Small intestine (tissue), 7 donors: ENCODE measurements at regions not wholly inside any gene's neighbourhood (a gene's known extent, or its start where the extent isn't known, plus 50 kb on each side); places are given as distances from the start of the nearest gene placed in this dataset.
"Not testable (repeated sequence)": the region's sequence is repeated elsewhere in the genome, so short reads cannot be mapped to it uniquely, and the experiment has no call there.

Source experiments
- DNase-seq, 2 donors: peaks; one replicate each; pipeline versions ENCODE4 v3.0.0 to v3.0.0-alpha.2; 2013
- FAIRE-seq: peaks from 2 replicates; lab custom pipeline; 2012; peaks lifted over from hg19 to GRCh38; lab: Jason Lieb, UNC
- H3K27ac ChIP-seq, 3 donors: one replicate each; pipeline ENCODE4 v1.5.1; 2013; ENCODE audit warnings: low read length in 2 of 3, mild to moderate bottlenecking in 2 of 3, control low read depth in 1 of 3, inconsistent platforms in 1 of 3, low read depth in 1 of 3, moderate library complexity in 1 of 3
- H3K27me3 ChIP-seq, 3 donors: one replicate each; pipeline ENCODE4 v1.6.1; 2013; ENCODE audit warnings: low read length in 3 of 3, inconsistent platforms in 1 of 3; ENCODE audit not compliant: control insufficient read depth in 3 of 3, insufficient read depth in 3 of 3
- H3K36me3 ChIP-seq, 3 donors: one replicate each; pipeline ENCODE4 v1.6.1; 2013; ENCODE audit warnings: low read length in 3 of 3, inconsistent platforms in 1 of 3, low read depth in 1 of 3, mild to moderate bottlenecking in 1 of 3, moderate library complexity in 1 of 3; ENCODE audit not compliant: control insufficient read depth in 3 of 3, insufficient read depth in 2 of 3
- H3K4me1 ChIP-seq, 3 donors: one replicate each; pipeline ENCODE4 v1.6.1; 2013; ENCODE audit warnings: low read length in 2 of 3, inconsistent platforms in 1 of 3, low read depth in 1 of 3, mild to moderate bottlenecking in 1 of 3, moderate library complexity in 1 of 3; ENCODE audit not compliant: control insufficient read depth in 3 of 3, insufficient read depth in 2 of 3
- H3K4me3 ChIP-seq, 3 donors: one replicate each; pipeline ENCODE4 v1.5.1; 2013; ENCODE audit warnings: low read length in 3 of 3, control low read depth in 1 of 3, inconsistent platforms in 1 of 3, low read depth in 1 of 3, mild to moderate bottlenecking in 1 of 3, moderate library complexity in 1 of 3
- H3K9me3 ChIP-seq, 2 donors: one replicate each; pipeline ENCODE4 v1.6.1; 2013; ENCODE audit warnings: low read depth in 1 of 2, low read length in 1 of 2; ENCODE audit not compliant: control insufficient read depth in 2 of 2, insufficient read depth in 1 of 2
- WGBS, 3 donors: extraction: QIAGEN DNeasy Blood & Tissue Kit; methylation state at CpG; one replicate each; pipeline ENCODE4 v1.1.7; 2013; 5-methylcytosine and 5-hydroxymethylcytosine counted together
- donor health status: healthy with polysubstance abuse.
- donor health status: control.
- donor health status: control.
- donor health status: Bipolar disorder and iron deficiency.
- donor health status: healthy.

DNA sequence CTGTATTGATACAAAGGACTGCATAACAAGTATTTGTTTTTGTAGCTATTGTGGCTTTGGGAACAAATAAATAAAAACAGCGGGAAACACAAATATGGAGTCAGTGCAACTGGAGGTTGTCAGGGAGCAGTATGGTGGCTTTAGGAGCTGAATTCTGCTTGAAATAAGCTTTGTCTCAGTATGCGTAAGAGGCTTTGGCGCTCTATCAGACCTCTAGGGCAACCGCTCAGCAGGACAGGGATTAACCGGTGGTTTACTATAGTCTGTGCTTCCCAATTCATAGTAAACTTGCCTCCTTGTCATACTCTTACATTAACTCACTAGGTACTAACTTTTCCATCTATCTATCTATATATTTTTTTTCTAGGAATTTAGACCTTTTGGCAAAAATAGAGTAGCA is 104.6 kb downstream of the ZIC1 start:
- DNase-seq, result no peak
- no peak for FAIRE-seq
- 70 to 80% (median 78%) methylated on average over 5 of the region's 5 CpGs for WGBS, 3 donors
- H3K4me3 ChIP-seq, result no peak overlapping the region
- no peaks in the 10 kb centered on the region for H3K27me3 ChIP-seq
- no peak overlapping the region for H3K27ac ChIP-seq
- H3K4me1 ChIP-seq, result no peaks in the 10 kb centered on the region
- H3K36me3 ChIP-seq, result no peaks in the 10 kb centered on the region
- no peaks in the 10 kb centered on the region for H3K9me3 ChIP-seq

DNA sequence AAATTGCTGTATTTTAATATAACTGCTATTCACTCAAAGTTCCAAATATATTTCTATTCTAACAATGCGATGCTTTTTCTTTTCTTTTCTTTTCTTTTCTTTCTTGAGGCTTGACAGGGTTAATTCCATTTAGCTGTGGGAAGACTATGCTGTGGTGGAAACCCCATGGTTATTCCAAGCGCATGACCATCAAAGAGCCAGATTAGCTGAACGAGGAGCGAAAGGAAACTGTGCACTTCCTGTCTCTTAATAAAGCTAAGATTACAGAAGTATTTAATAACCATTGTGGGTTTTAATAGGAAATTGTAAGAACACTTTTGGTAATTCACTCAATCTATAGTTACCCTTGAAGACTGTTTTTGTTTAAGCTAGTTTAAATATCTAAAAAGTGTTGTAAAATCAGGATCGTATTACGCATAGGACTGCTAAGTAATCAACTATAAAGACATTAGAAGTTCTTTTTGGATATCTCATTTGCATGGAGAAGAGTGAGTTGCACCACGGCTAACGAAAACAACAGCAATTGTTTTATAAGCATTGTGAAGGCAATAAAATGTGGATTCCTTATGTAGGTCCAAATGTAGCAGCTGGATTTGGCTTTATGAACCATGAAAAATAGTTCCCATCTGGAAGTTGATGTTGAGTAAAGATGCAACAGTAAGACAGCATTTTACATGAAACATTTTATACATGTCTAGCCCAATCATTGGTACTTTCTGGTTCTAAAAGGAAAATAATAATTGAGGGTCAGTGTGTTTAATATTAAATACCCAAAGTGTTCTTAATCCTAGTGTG is 105.4 kb downstream of the ZIC1 start:
- WGBS, 3 donors, result 70 to 80% (median 75%) methylated on average over 8 of the region's 8 CpGs

DNA sequence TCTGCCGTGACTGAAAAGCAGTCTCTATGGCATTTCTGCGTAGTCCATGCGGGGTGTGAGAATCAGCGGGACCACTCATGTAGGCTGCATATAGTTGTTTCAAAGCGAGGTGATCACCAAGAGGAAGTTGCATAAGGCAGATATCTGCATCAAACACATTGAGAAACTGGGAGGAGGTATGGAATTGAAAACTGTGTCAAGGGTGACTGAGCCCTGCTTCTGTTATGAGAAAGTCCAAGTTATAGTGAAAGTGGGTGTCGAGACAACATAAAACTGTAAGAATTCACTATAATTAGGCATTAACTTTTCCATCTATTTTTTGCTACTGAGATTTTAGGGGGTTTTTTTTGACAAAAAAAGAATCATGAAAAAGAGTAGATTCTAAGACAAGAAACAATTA is 109.3 kb downstream of the ZIC1 start:
- H3K27ac ChIP-seq, result no peak overlapping the region
- no peak for FAIRE-seq
- no peaks in the 10 kb centered on the region for H3K27me3 ChIP-seq
- H3K4me1 ChIP-seq, result no peaks in the 10 kb centered on the region
- no peaks in the 10 kb centered on the region for H3K9me3 ChIP-seq
- H3K36me3 ChIP-seq, result no peaks in the 10 kb centered on the region
- DNase-seq, result peak in 1 of 2 donors; percentile 1
- H3K4me3 ChIP-seq, result no peak overlapping the region
- WGBS, 3 donors, result 81% methylated on average over 6 of the region's 6 CpGs

More for the DNA sequence above, 105.4 kb downstream of the ZIC1 start:
- H3K27me3 ChIP-seq, result no peaks in the 10 kb centered on the region
- no peak for FAIRE-seq
- H3K4me1 ChIP-seq, result no peaks in the 10 kb centered on the region
- H3K27ac ChIP-seq, result no peak overlapping the region
- no peaks in the 10 kb centered on the region for H3K36me3 ChIP-seq
- H3K4me3 ChIP-seq, result no peak overlapping the region
- DNase-seq, result no peak
- H3K9me3 ChIP-seq, result no peaks in the 10 kb centered on the region

DNA sequence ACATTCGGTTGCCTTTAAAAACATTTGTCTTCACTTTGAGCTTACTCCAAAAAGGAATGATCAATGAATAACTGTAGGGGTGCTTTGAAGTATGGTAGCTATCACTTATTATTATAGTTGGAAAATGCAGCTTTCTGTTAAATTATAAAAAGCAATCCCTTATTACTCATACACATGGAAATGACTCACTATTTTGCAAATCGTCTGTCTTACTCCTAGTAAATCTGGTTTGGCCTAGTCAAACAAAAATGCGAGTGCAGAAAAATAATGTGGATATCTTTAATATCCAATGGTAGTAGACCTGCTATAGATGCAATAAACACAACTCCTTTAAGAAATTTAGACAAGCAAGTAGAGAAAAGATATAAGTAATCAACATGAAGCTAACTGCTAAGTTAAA is 112.5 kb downstream of the ZIC1 start:
- H3K27ac ChIP-seq, result no peak overlapping the region
- no peaks in the 10 kb centered on the region for H3K9me3 ChIP-seq
- H3K4me3 ChIP-seq, result no peak overlapping the region
- no peaks in the 10 kb centered on the region for H3K4me1 ChIP-seq
- FAIRE-seq (no peak), DNase-seq (no peak)
- no peaks in the 10 kb centered on the region for H3K27me3 ChIP-seq
- H3K36me3 ChIP-seq, result no peaks in the 10 kb centered on the region
- 69 to 73% (median 71%) methylated on average over 3 of the region's 3 CpGs for WGBS, 3 donors

DNA sequence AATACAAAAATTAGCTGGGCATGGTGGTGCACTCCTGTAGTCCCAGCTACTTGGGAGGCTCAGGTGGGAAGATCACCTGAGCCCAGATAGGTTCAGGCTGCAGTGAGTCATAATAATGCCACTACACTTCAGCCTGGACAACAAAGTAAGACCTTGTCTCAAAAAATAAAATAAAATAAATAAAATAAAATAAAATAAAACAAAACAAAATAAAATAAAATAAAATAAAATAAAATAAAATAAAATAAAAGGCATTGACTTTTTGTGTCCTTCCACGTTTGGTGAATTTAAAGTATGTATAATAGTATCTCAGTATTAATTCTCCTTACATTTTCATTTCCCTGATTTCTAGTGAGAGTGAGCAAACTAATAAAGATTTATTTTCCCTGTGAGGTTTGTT is 113.6 kb downstream of the ZIC1 start:
- H3K36me3 ChIP-seq, H3K9me3 ChIP-seq: not testable (repeated sequence)
- 39 to 77% (median 53%) methylated on average over 1 of the region's 1 CpG for WGBS, 3 donors

DNA sequence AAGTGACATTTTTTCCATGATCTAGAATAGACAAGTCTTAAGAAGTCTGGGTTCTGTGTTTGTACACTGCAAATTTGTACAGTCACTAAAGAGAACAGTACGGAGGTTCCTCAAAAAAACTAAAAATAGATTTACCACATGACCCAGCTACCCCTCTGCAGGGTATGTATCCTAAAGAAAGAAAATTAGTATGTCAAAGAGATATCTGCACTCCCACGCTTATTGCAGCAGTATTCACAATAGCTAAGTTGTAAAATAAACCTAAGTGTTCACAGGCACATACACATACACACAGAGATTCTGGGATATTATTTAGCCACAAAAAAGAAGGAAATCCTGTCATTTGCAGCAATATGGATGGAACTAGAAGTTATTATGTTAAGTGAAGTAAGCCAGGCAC is 120.4 kb downstream of the ZIC1 start:
- Histone ChIP-seq H3K27me3 (no peaks in the 10 kb centered on the region), H3K4me1 (no peaks in the 10 kb centered on the region), H3K36me3 (no peaks in the 10 kb centered on the region), H3K9me3 (peaks cover 0 to 4% of the 10 kb centered on the region in 2 donors), H3K4me3 (no peak overlapping the region), H3K27ac (no peak overlapping the region)
- DNase-seq (no peak), FAIRE-seq (no peak)
- WGBS, 3 donors, result 69 to 85% (median 73%) methylated on average over 2 of the region's 2 CpGs

More for the DNA sequence above, 113.6 kb downstream of the ZIC1 start:
- H3K27ac ChIP-seq, H3K4me1 ChIP-seq, DNase-seq, FAIRE-seq, H3K27me3 ChIP-seq, H3K4me3 ChIP-seq: not testable (repeated sequence)

DNA sequence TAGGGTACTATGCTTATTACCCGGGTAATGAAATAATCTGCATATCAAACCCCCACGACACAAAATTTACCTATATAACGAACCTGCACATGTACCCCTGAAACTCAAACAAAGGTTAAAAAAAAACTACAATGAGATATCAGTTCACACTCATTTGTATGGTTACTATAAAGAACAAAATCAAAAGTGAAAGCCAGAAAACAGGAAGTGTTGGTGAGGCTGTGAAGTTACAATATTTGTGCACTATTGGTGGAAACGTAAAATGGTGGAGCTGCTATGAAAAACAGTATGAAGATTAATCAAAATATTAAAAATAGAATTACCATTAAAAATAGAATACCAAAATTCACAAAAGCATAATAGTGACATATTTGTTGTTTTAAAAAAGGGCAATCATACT is 128.9 kb downstream of the ZIC1 start:
- H3K9me3 ChIP-seq, result no peaks in the 10 kb centered on the region
- 71 to 79% (median 79%) methylated on average over 4 of the region's 4 CpGs for WGBS, 3 donors
- H3K4me3 ChIP-seq, result no peak overlapping the region
- FAIRE-seq (no peak), DNase-seq (no peak)
- no peaks in the 10 kb centered on the region for H3K4me1 ChIP-seq
- H3K36me3 ChIP-seq, result no peaks in the 10 kb centered on the region
- no peak overlapping the region for H3K27ac ChIP-seq
- H3K27me3 ChIP-seq, result no peaks in the 10 kb centered on the region

DNA sequence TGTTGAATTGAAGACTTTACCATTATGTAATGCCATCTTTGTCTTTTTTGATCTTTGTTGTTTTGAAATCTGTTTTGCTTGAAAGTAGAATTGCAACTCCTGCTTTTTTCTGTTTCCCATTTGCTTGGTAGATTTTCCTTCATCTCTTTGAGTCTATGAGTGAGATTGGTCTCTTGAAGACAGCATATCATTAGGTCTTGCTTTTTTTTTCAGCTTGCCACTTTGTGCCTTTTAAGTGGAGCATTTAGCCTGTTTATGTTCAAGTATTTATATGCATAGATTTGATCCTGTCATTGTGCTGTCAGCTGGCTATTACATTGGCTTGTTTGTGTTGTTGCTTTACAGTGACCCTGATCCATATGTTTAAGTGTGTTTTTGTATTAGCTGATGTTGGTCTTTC is 131.8 kb downstream of the ZIC1 start:
- DNase-seq, result no peak
- no peaks in the 10 kb centered on the region for H3K36me3 ChIP-seq
- H3K27me3 ChIP-seq, result no peaks in the 10 kb centered on the region
- FAIRE-seq, result no peak
- H3K27ac ChIP-seq, result no peak overlapping the region
- H3K9me3 ChIP-seq, result no peaks in the 10 kb centered on the region
- no peaks in the 10 kb centered on the region for H3K4me1 ChIP-seq
- H3K4me3 ChIP-seq, result no peak overlapping the region

DNA sequence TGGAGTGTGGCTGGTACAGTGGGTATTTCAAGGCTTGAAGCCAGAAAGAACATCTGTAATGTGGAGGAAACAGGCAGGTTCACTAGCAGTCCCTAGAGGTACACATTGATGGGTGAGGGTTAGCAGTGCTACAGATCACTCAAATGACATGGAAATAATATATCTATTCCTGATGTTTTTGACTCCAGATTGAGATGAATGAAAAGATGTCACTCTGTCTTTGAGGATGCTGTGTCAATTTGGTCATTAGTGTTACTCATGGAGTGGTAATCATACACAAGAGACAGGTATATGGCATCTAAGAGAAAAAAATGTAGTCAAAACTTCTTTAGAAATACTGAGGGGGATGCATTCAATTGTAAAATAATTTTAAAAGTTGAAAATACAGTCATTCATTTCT is 135.1 kb downstream of the ZIC1 start:
- H3K4me3 ChIP-seq, result no peak overlapping the region
- no peaks in the 10 kb centered on the region for H3K4me1 ChIP-seq
- H3K36me3 ChIP-seq, result no peaks in the 10 kb centered on the region
- no peak for FAIRE-seq
- no peaks in the 10 kb centered on the region for H3K9me3 ChIP-seq
- DNase-seq, result no peak
- no peaks in the 10 kb centered on the region for H3K27me3 ChIP-seq
- H3K27ac ChIP-seq, result no peak overlapping the region
